ENCODE measurements at regions not wholly inside any gene's neighbourhood (a gene's known extent, or its start where the extent isn't known, plus 50 kb on each side); places are given as distances from the start of the nearest gene placed in this dataset.

- DNase-seq (ENCODE audit: low read depth in 2 of 2), result no peak
Observed at GRCh38 chr2:133768256-133768655, 200.0 kb upstream of the NCKAP5 start.

- DNase-seq (ENCODE audit: low read depth in 2 of 2), result no peak
Observed at GRCh38 chr2:133768658-133769435, 200.6 kb upstream of the NCKAP5 start.

GRCh38 chr2:133773854-133774653, 205.8 kb upstream of the NCKAP5 start:
- no peak for DNase-seq (ENCODE audit: low read depth in 2 of 2)

- no peak for DNase-seq (ENCODE audit: low read depth in 2 of 2)
Observed at GRCh38 chr2:133774654-133775015, 206.4 kb upstream of the NCKAP5 start.

- DNase-seq (ENCODE audit: low read depth in 2 of 2), result no peak
Observed at GRCh38 chr2:133776936-133777573, 208.8 kb upstream of the NCKAP5 start.

GRCh38 chr2:133777574-133777960, 209.3 kb upstream of the NCKAP5 start:
- no peak for DNase-seq (ENCODE audit: low read depth in 2 of 2)

GRCh38 chr2:133780099-133780996, 212.1 kb upstream of the NCKAP5 start:
- DNase-seq (ENCODE audit: low read depth in 2 of 2), result no peak

- no peak for DNase-seq (ENCODE audit: low read depth in 2 of 2)
Observed at GRCh38 chr2:133780997-133781513, 212.8 kb upstream of the NCKAP5 start.

GRCh38 chr2:133787207-133787606, 218.9 kb upstream of the NCKAP5 start:
- DNase-seq (ENCODE audit: low read depth in 2 of 2), result no peak

GRCh38 chr2:133787651-133788050, 219.4 kb upstream of the NCKAP5 start:
- no peak for DNase-seq (ENCODE audit: low read depth in 2 of 2)

GRCh38 chr2:133788386-133788785, 220.1 kb upstream of the NCKAP5 start:
- no peak for DNase-seq (ENCODE audit: low read depth in 2 of 2)

- no peak for DNase-seq (ENCODE audit: low read depth in 2 of 2)
Observed at GRCh38 chr2:133789743-133790142, 221.5 kb upstream of the NCKAP5 start.

GRCh38 chr2:133790711-133791110, 222.4 kb upstream of the NCKAP5 start:
- DNase-seq (ENCODE audit: low read depth in 2 of 2), result no peak

- no peak for DNase-seq (ENCODE audit: low read depth in 2 of 2)
Observed at GRCh38 chr2:133791191-133791590, 222.9 kb upstream of the NCKAP5 start.

GRCh38 chr2:133792223-133792622, 224.0 kb upstream of the NCKAP5 start:
- DNase-seq (ENCODE audit: low read depth in 2 of 2), result no peak

GRCh38 chr2:133794114-133794513, 225.9 kb upstream of the NCKAP5 start:
- DNase-seq (ENCODE audit: low read depth in 2 of 2), result no peak

- no peak for DNase-seq (ENCODE audit: low read depth in 2 of 2)
Observed at GRCh38 chr2:133801946-133802345, 233.7 kb upstream of the NCKAP5 start.

GRCh38 chr2:133802409-133803039, 234.3 kb upstream of the NCKAP5 start:
- DNase-seq (ENCODE audit: low read depth in 2 of 2), result no peak

GRCh38 chr2:133806564-133806963, 238.3 kb upstream of the NCKAP5 start:
- DNase-seq (ENCODE audit: low read depth in 2 of 2), result no peak

- DNase-seq (ENCODE audit: low read depth in 2 of 2), result no peak
Observed at GRCh38 chr2:133809485-133809884, 241.2 kb upstream of the NCKAP5 start.

GRCh38 chr2:133810559-133810958, 242.3 kb upstream of the NCKAP5 start:
- DNase-seq (ENCODE audit: low read depth in 2 of 2), result no peak
